SK-N-SH treated with all-trans-retinoic acid at 6 μM for 48 hours (cell line): ENCODE measurements at regions not wholly inside any gene's neighbourhood (a gene's known extent, or its start where the extent isn't known, plus 50 kb on each side); places are given as distances from the start of the nearest gene placed in this dataset.

Experiments
- CSDC2 ChIP-seq: fragments of 250-450 bp; sonication (Bioruptor Pico); IDR thresholded peaks from 2 replicates; pipeline ENCODE4 v1.5.0; 2020; ENCODE audit warnings: mild to moderate bottlenecking, moderate library complexity
- ISL1 ChIP-seq: fragments of 250-450 bp; sonication (Bioruptor Pico); IDR thresholded peaks from 2 replicates; pipeline ENCODE4 v2.1.2; 2022; ENCODE audit warnings: mild to moderate bottlenecking, moderate library complexity
- OSR1 ChIP-seq: fragments of 250-450 bp; sonication (Bioruptor Pico); IDR thresholded peaks from 2 replicates; pipeline ENCODE4 v1.8.0; 2022; ENCODE audit warnings: moderate library complexity, mild to moderate bottlenecking, inconsistent platforms
- RARB ChIP-seq: fragments of 250-450 bp; sonication (Bioruptor Pico); IDR thresholded peaks from 2 replicates; pipeline ENCODE4 v1.8.0; 2021; ENCODE audit warnings: mild to moderate bottlenecking, moderate library complexity
- ZNF8 ChIP-seq: fragments of 450-650 bp; formaldehyde crosslinking; IDR thresholded peaks from 2 replicates; pipeline ENCODE4 v1.5.0; 2020; ENCODE audit warnings: mild to moderate bottlenecking, moderate library complexity

DNA sequence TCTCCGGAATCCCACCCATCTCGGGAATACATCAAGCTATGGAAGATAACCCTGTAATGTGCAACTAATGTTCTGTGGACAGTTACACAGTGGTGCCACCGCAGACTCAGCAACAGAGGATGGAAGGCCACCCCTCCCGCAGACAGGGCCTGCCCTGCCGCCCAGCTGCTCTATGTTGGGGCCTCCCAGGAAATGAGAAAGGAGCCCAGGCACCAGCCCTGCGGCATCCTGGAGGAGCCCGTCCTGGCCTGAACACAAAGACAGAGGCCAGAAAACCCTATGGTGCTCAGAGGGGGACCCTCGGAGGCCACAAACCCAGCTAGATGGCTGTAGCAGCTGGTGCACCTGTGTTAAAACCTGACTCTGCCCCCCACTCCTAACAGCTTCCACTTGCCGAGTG is 216.1 kb upstream of the RPL38 start:
- no peak for TF ChIP-seq OSR1
- no peak for TF ChIP-seq CSDC2 (CRISPR knock-in tag)
- TF ChIP-seq ISL1 (CRISPR knock-in tag), result no peak
- TF ChIP-seq ZNF8 (CRISPR knock-in tag), result no peak
- no peak for TF ChIP-seq RARB (CRISPR knock-in tag)
